SK-N-SH (cell line): ENCODE measurements at regions not wholly inside any gene's neighbourhood (a gene's known extent, or its start where the extent isn't known, plus 50 kb on each side); places are given as distances from the start of the nearest gene placed in this dataset.

Experiments used
- CTCF ChIA-PET: fragments of 300-600, 350-600 bp; formaldehyde crosslinking; extraction: SDS; loops from one replicate; lab custom pipeline; 2021; lab: Yijun Ruan, JAX
- POLR2A ChIA-PET: fragments of 350-600 bp; sonication (Branson Sonifier 250); formaldehyde crosslinking; extraction: SDS; loops from one replicate; lab custom pipeline; 2020; ENCODE audit warnings: antibody characterized with exemption, inconsistent platforms; lab: Yijun Ruan, JAX
- DNase-seq: peaks from one replicate; pipeline ENCODE4 v3.0.0; 2012
- H2AFZ ChIP-seq: fragments of 200-600 bp; sonication (generic); 2 replicates; pipeline ENCODE4 v1.8.1; 2016; ENCODE audit warnings: antibody characterized with exemption, mild to moderate bottlenecking, low read depth
- H3F3A ChIP-seq: fragments of 200-600 bp; sonication (generic); replicated peaks from 2 replicates; pipeline ENCODE3; 2016; ENCODE audit warnings: antibody characterized with exemption, mild to moderate bottlenecking; ENCODE audit not compliant: insufficient read depth
- H3K27ac ChIP-seq, 2 experiments: fragments of 200-500 bp in 1 of 2; fragments of 200-600 bp in 1 of 2; sonication (Bioruptor generic) in 1 of 2; sonication (generic), shearing (Covaris generic) in 1 of 2; 2 replicates each; pipeline versions ENCODE4 v1.5.1 to v1.6.1; 2014 to 2016; ENCODE audit warnings: low read depth in 2 of 2, inconsistent platforms in 1 of 2, low read length in 1 of 2, mild to moderate bottlenecking in 1 of 2, mixed read lengths in 1 of 2
- H3K27me3 ChIP-seq: fragments of 200-600 bp; sonication (generic), shearing (Covaris generic); 2 replicates; pipeline ENCODE4 v1.6.1; 2016; ENCODE audit warnings: mixed run types; ENCODE audit not compliant: insufficient read depth
- H3K36me3 ChIP-seq, 2 experiments: fragments of 200-500 bp in 1 of 2; fragments of 200-600 bp in 1 of 2; sonication (Bioruptor generic) in 1 of 2; sonication (generic) in 1 of 2; replicated peaks in 1 of 2; 2 replicates each; pipeline versions ENCODE3 to v1.5.1; 2014 to 2016; ENCODE audit warnings: low read length in 1 of 2, mild to moderate bottlenecking in 1 of 2; ENCODE audit not compliant: insufficient read depth in 2 of 2, control insufficient read depth in 1 of 2
- H3K4me1 ChIP-seq, 2 experiments: fragments of 200-500 bp in 1 of 2; fragments of 200-600 bp in 1 of 2; sonication (Bioruptor generic) in 1 of 2; sonication (generic), shearing (Covaris generic) in 1 of 2; 2 replicates each; pipeline versions ENCODE4 v1.5.1 to v1.6.1; 2014 to 2016; ENCODE audit warnings: low read depth in 1 of 2, low read length in 1 of 2, mixed run types in 1 of 2; ENCODE audit not compliant: insufficient read depth in 2 of 2, control insufficient read depth in 1 of 2
- H3K4me2 ChIP-seq: fragments of 200-600 bp; sonication (generic), shearing (Covaris generic); 2 replicates; pipeline ENCODE4 v1.6.1; 2017; ENCODE audit warnings: mixed run types
- H3K4me3 ChIP-seq, 2 experiments: fragments of 200-500 bp in 1 of 2; fragments of 200-600 bp in 1 of 2; sonication (Bioruptor generic) in 1 of 2; sonication (generic), shearing (Covaris generic) in 1 of 2; 2 replicates each; pipeline versions ENCODE4 v1.5.1 to v1.8.1; 2014 to 2016; ENCODE audit warnings: low read depth in 2 of 2, inconsistent platforms in 1 of 2, low read length in 1 of 2, mild to moderate bottlenecking in 1 of 2, mixed read lengths in 1 of 2, moderate library complexity in 1 of 2
- H3K79me2 ChIP-seq: fragments of 200-600 bp; sonication (generic); 2 replicates; pipeline ENCODE4 v1.8.1; 2017; ENCODE audit warnings: mild to moderate bottlenecking; ENCODE audit not compliant: insufficient read depth
- H3K9ac ChIP-seq: fragments of 200-600 bp; sonication (generic); 2 replicates; pipeline ENCODE4 v1.6.1; 2017; ENCODE audit warnings: mixed run types
- H3K9me2 ChIP-seq: fragments of 200-600 bp; sonication (generic); 2 replicates; pipeline ENCODE4 v1.6.1; 2017; ENCODE audit warnings: mixed run types
- H3K9me3 ChIP-seq: fragments of 200-600 bp; sonication (generic); 2 replicates; pipeline ENCODE4 v1.6.1; 2017; ENCODE audit warnings: mixed run types, mild to moderate bottlenecking, moderate library complexity
- H4K20me1 ChIP-seq: fragments of 200-600 bp; sonication (generic); 2 replicates; pipeline ENCODE4 v1.6.1; 2017; ENCODE audit warnings: mild to moderate bottlenecking, mixed run types; ENCODE audit not compliant: insufficient read depth
- CHD2 ChIP-seq: fragments of 150-350 bp; IDR thresholded peaks from 2 replicates; pipeline ENCODE4 v1.6.1; 2018; ENCODE audit warnings: low read length; ENCODE audit not compliant: partially characterized antibody
- FOXJ3 ChIP-seq: sonication (generic); formaldehyde crosslinking; IDR thresholded peaks from 2 replicates; pipeline ENCODE4 v1.5.1; 2020; ENCODE audit warnings: mild to moderate bottlenecking, missing genetic modification reagents
- GABPA ChIP-seq: IDR thresholded peaks from 2 replicates; pipeline ENCODE4 v1.4.0; 2012; ENCODE audit warnings: low read depth, mild to moderate bottlenecking
- GATA2 ChIP-seq: sonication (generic); formaldehyde crosslinking; IDR thresholded peaks from 2 replicates; pipeline ENCODE4 v1.5.0; 2020; ENCODE audit warnings: mild to moderate bottlenecking, missing genetic modification reagents
- MEF2A ChIP-seq: IDR thresholded peaks from 2 replicates; pipeline ENCODE4 v1.4.0; 2012; ENCODE audit warnings: low read depth, borderline replicate concordance
- MXI1 ChIP-seq: IDR thresholded peaks from 2 replicates; pipeline ENCODE4 v1.6.1; 2012; ENCODE audit warnings: mild to moderate bottlenecking, low read depth, low read length, improper control_type of control experiment
- POLR2AphosphoS5 ChIP-seq: IDR thresholded peaks from 2 replicates; pipeline ENCODE4 v1.6.1; 2012; ENCODE audit warnings: low read depth, low read length
- RAD21 ChIP-seq: IDR thresholded peaks from 2 replicates; pipeline ENCODE4 v1.6.1; 2012; ENCODE audit warnings: mild to moderate bottlenecking, low read length
- RCOR1 ChIP-seq: fragments of 150-350 bp; IDR thresholded peaks from 2 replicates; pipeline ENCODE4 v1.6.1; 2017; ENCODE audit warnings: antibody characterized with exemption, low read length
- RFX5 ChIP-seq: IDR thresholded peaks from 2 replicates; pipeline ENCODE4 v1.6.1; 2012; ENCODE audit warnings: mild to moderate bottlenecking, improper control_type of control experiment, low read length
- SMC3 ChIP-seq: IDR thresholded peaks from 2 replicates; pipeline ENCODE4 v1.6.1; 2012; ENCODE audit warnings: low read depth, low read length, improper control_type of control experiment
- TCF12 ChIP-seq: IDR thresholded peaks from 2 replicates; pipeline ENCODE4 v1.4.0; 2012
- WGBS: methylation state at CpG from one replicate; pipeline ENCODE4 v1.1.6; 2017; ENCODE audit warnings: low lambda C conversion rate; 5-methylcytosine and 5-hydroxymethylcytosine counted together
- TF ChIP-seq, protein P1 (sequence below): IDR thresholded peaks from 2 replicates; pipeline ENCODE4; 2012
- TF ChIP-seq, protein P2 (sequence below): fragments of 150-350 bp; IDR thresholded peaks from 2 replicates; pipeline ENCODE4 v1.6.1; 2016; ENCODE audit warnings: mild to moderate bottlenecking, low read depth, low read length
- TF ChIP-seq, protein P3 (sequence below): IDR thresholded peaks from 2 replicates; pipeline ENCODE4 v1.4.0; 2012; ENCODE audit warnings: low read depth, borderline replicate concordance
- TF ChIP-seq, protein P4 (sequence below): IDR thresholded peaks from 2 replicates; pipeline ENCODE4 v1.4.0; 2012; ENCODE audit warnings: low read depth, borderline replicate concordance
- TF ChIP-seq, protein P5 (sequence below): IDR thresholded peaks from 2 replicates; pipeline ENCODE4 v1.6.1; 2012; ENCODE audit warnings: mild to moderate bottlenecking, low read depth, low read length, moderate library complexity

DNA sequence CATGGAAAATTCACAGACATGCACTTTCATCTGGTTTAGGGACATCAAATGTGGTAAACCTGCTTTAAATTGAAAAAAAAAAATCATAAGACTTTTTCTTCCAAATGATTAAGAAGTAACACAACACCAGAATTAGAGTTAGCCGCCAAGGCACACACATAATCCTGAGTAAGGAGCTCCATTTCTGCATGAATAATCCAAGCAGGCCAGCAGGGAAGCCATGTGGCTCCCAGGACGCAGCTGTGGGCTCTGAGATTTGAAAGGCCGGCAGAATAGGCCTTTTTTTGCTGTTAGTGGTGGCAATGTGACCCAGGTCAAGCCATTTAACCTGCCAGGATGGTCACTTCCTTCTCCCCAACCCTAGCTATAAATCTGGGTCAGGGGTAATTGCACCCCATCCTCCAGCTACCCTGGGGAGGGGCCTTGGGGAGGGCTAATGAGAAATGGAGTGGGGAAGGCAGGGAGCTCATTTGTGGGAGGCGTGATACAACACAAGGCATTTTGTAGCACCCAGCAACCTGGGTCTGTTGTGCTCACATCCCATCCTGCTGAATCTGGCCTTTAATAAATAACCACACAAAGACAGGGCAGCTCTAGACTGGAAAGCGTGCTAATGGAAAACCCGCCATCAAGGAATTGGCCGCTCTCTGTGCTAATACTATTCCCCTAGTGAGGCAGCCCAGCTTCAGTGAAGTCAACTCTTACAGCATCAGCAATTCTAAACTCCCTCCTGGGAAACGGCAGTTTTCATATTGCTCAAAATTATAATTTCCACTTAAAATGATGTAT, 178.5 kb downstream of the RHOU start:
- TF ChIP-seq RCOR1 (no peak), MEF2A (no peak), RFX5 (no peak), FOXJ3 (no peak), GABPA (no peak), GATA2 (no peak), CHD2 (no peak), TCF12 (no peak), RAD21 (no peak), POLR2AphosphoS5 (no peak), MXI1 (no peak), SMC3 (no peak)
- TF ChIP-seq, protein P1, sequence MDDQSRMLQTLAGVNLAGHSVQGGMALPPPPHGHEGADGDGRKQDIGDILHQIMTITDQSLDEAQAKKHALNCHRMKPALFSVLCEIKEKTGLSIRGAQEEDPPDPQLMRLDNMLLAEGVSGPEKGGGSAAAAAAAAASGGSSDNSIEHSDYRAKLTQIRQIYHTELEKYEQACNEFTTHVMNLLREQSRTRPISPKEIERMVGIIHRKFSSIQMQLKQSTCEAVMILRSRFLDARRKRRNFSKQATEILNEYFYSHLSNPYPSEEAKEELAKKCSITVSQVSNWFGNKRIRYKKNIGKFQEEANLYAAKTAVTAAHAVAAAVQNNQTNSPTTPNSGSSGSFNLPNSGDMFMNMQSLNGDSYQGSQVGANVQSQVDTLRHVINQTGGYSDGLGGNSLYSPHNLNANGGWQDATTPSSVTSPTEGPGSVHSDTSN: no peak
- TF ChIP-seq, protein P2, sequence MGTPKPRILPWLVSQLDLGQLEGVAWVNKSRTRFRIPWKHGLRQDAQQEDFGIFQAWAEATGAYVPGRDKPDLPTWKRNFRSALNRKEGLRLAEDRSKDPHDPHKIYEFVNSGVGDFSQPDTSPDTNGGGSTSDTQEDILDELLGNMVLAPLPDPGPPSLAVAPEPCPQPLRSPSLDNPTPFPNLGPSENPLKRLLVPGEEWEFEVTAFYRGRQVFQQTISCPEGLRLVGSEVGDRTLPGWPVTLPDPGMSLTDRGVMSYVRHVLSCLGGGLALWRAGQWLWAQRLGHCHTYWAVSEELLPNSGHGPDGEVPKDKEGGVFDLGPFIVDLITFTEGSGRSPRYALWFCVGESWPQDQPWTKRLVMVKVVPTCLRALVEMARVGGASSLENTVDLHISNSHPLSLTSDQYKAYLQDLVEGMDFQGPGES: no peak
- TF ChIP-seq, protein P3, sequence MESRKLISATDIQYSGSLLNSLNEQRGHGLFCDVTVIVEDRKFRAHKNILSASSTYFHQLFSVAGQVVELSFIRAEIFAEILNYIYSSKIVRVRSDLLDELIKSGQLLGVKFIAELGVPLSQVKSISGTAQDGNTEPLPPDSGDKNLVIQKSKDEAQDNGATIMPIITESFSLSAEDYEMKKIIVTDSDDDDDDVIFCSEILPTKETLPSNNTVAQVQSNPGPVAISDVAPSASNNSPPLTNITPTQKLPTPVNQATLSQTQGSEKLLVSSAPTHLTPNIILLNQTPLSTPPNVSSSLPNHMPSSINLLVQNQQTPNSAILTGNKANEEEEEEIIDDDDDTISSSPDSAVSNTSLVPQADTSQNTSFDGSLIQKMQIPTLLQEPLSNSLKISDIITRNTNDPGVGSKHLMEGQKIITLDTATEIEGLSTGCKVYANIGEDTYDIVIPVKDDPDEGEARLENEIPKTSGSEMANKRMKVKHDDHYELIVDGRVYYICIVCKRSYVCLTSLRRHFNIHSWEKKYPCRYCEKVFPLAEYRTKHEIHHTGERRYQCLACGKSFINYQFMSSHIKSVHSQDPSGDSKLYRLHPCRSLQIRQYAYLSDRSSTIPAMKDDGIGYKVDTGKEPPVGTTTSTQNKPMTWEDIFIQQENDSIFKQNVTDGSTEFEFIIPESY: no peak
- TF ChIP-seq, protein P4, sequence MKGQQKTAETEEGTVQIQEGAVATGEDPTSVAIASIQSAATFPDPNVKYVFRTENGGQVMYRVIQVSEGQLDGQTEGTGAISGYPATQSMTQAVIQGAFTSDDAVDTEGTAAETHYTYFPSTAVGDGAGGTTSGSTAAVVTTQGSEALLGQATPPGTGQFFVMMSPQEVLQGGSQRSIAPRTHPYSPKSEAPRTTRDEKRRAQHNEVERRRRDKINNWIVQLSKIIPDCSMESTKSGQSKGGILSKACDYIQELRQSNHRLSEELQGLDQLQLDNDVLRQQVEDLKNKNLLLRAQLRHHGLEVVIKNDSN: no peak
- TF ChIP-seq, protein P5, sequence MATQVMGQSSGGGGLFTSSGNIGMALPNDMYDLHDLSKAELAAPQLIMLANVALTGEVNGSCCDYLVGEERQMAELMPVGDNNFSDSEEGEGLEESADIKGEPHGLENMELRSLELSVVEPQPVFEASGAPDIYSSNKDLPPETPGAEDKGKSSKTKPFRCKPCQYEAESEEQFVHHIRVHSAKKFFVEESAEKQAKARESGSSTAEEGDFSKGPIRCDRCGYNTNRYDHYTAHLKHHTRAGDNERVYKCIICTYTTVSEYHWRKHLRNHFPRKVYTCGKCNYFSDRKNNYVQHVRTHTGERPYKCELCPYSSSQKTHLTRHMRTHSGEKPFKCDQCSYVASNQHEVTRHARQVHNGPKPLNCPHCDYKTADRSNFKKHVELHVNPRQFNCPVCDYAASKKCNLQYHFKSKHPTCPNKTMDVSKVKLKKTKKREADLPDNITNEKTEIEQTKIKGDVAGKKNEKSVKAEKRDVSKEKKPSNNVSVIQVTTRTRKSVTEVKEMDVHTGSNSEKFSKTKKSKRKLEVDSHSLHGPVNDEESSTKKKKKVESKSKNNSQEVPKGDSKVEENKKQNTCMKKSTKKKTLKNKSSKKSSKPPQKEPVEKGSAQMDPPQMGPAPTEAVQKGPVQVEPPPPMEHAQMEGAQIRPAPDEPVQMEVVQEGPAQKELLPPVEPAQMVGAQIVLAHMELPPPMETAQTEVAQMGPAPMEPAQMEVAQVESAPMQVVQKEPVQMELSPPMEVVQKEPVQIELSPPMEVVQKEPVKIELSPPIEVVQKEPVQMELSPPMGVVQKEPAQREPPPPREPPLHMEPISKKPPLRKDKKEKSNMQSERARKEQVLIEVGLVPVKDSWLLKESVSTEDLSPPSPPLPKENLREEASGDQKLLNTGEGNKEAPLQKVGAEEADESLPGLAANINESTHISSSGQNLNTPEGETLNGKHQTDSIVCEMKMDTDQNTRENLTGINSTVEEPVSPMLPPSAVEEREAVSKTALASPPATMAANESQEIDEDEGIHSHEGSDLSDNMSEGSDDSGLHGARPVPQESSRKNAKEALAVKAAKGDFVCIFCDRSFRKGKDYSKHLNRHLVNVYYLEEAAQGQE: no peak
- TF ChIP-seq, all 33 proteins: peak for 0
- H3K4me2 ChIP-seq: no peak overlapping the region
- CTCF ChIA-PET: interaction anchor here (1.3 to 2.7 kb wide), 2 partner anchors 179 to 243 kb away, joined by 4 to 10 read pairs; partner anchors contain the start of gene RHOU

More for the DNA sequence above, 178.5 kb downstream of the RHOU start:
- Histone ChIP-seq H3K27me3 (no peaks in the 10 kb centered on the region; the same call in 1 of the 2 replicates), H3K4me3 (no peak overlapping the region), H3K79me2 (no peaks in the 10 kb centered on the region), H3K36me3 (no peaks in the 10 kb centered on the region), H3F3A (no peaks in the 10 kb centered on the region), H3K4me1 (peaks cover 0 to 2% of the 10 kb centered on the region in 2 experiments; a peak in 1 of 4 replicates), H3K9ac (no peak overlapping the region), H3K27ac (no peak overlapping the region), H3K9me3 (no peaks in the 10 kb centered on the region), H4K20me1 (no peaks in the 10 kb centered on the region), H3K9me2 (no peaks in the 10 kb centered on the region), H2AFZ (no peak overlapping the region)
- POLR2A ChIA-PET: no interaction called here
- no peak for DNase-seq
- WGBS: 73% methylated on average over 7 of the region's 8 CpGs
